Progenitor cell of endocrine pancreas (in vitro differentiated cells): ENCODE measurements at regions not wholly inside any gene's neighbourhood (a gene's known extent, or its start where the extent isn't known, plus 50 kb on each side); places are given as distances from the start of the nearest gene placed in this dataset.

Source experiments
- DNase-seq: peaks from one replicate; pipeline ENCODE4 v3.0.0; 2021; ENCODE audit warnings: low spot score; ENCODE audit not compliant: unreplicated experiment
- H3K27ac Mint-ChIP-seq: 2 replicates; pipeline ENCODE4 v1.8.0; 2021; ENCODE audit warnings: mild to moderate bottlenecking, moderate library complexity, mixed read lengths
- H3K27me3 Mint-ChIP-seq: 2 replicates; pipeline ENCODE4 v1.8.0; 2021; ENCODE audit warnings: mixed read lengths
- H3K36me3 Mint-ChIP-seq: 2 replicates; pipeline ENCODE4 v1.8.0; 2022; ENCODE audit warnings: mixed read lengths; ENCODE audit not compliant: insufficient read depth
- H3K4me1 Mint-ChIP-seq: 2 replicates; pipeline ENCODE4 v1.8.0; 2021; ENCODE audit warnings: low read depth, mixed read lengths
- H3K4me3 Mint-ChIP-seq: 2 replicates; pipeline ENCODE4 v1.8.0; 2021; ENCODE audit warnings: low read depth, mild to moderate bottlenecking, moderate library complexity, mixed read lengths
- H3K9me3 Mint-ChIP-seq: 2 replicates; pipeline ENCODE4 v1.8.0; 2021; ENCODE audit warnings: low read depth, mixed read lengths
- CTCF ChIP-seq: fragments of 200-600 bp; sonication (generic); IDR thresholded peaks from one replicate; pipeline ENCODE4 v1.5.0; 2021; ENCODE audit warnings: antibody characterized with exemption, mild to moderate bottlenecking; ENCODE audit not compliant: unreplicated experiment

- no peak overlapping the region for H3K4me3 Mint-ChIP-seq
- peaks cover 2% of the 10 kb centered on the region for H3K36me3 Mint-ChIP-seq
- TF ChIP-seq CTCF, result no peak
- H3K27me3 Mint-ChIP-seq, result no peaks in the 10 kb centered on the region
- H3K27ac Mint-ChIP-seq, result no peak overlapping the region
- no peak for DNase-seq
- peaks cover 12% of the 10 kb centered on the region for H3K4me1 Mint-ChIP-seq
- peaks cover 27% of the 10 kb centered on the region for H3K9me3 Mint-ChIP-seq
Measured at GRCh38 chrX:13144927-13145655, 100.7 kb upstream of the FAM9C start.

- peak overlapping the region; percentile 48 for H3K27ac Mint-ChIP-seq
- no peak for TF ChIP-seq CTCF
- DNase-seq, result no peak
- no peak overlapping the region for H3K4me3 Mint-ChIP-seq
- peaks cover 8% of the 10 kb centered on the region for H3K4me1 Mint-ChIP-seq
- H3K36me3 Mint-ChIP-seq, result peaks cover 2% of the 10 kb centered on the region
- peaks cover 26% of the 10 kb centered on the region for H3K9me3 Mint-ChIP-seq
- no peaks in the 10 kb centered on the region for H3K27me3 Mint-ChIP-seq
Measured at GRCh38 chrX:13142891-13143290, 98.5 kb upstream of the FAM9C start.

GRCh38 chrX:13140007-13140406 lies 95.6 kb upstream of the FAM9C start:
- DNase-seq, result no peak
- Mint-ChIP-seq H3K36me3 (peaks cover 1% of the 10 kb centered on the region), H3K27me3 (no peaks in the 10 kb centered on the region), H3K9me3 (peaks cover 9% of the 10 kb centered on the region), H3K27ac (no peak overlapping the region), H3K4me1 (peaks cover 8% of the 10 kb centered on the region), H3K4me3 (no peak overlapping the region)
- TF ChIP-seq CTCF, result no peak

GRCh38 chrX:13131396-13132137 lies 87.1 kb upstream of the FAM9C start:
- peaks cover 1% of the 10 kb centered on the region for H3K36me3 Mint-ChIP-seq
- no peak overlapping the region for H3K4me3 Mint-ChIP-seq
- H3K27ac Mint-ChIP-seq, result no peak overlapping the region
- TF ChIP-seq CTCF, result no peak
- no peaks in the 10 kb centered on the region for H3K27me3 Mint-ChIP-seq
- DNase-seq, result no peak
- H3K4me1 Mint-ChIP-seq, result peaks cover 6% of the 10 kb centered on the region
- peaks cover 10% of the 10 kb centered on the region for H3K9me3 Mint-ChIP-seq

GRCh38 chrX:13130816-13131215 lies 86.4 kb upstream of the FAM9C start:
- TF ChIP-seq CTCF, result no peak
- DNase-seq, result no peak
- peaks cover 6% of the 10 kb centered on the region for H3K4me1 Mint-ChIP-seq
- H3K9me3 Mint-ChIP-seq, result peaks cover 11% of the 10 kb centered on the region
- H3K4me3 Mint-ChIP-seq, result no peak overlapping the region
- H3K27me3 Mint-ChIP-seq, result no peaks in the 10 kb centered on the region
- H3K27ac Mint-ChIP-seq, result no peak overlapping the region
- peaks cover 1% of the 10 kb centered on the region for H3K36me3 Mint-ChIP-seq
